NCI-H1417 (cell line): ENCODE measurements at regions not wholly inside any gene's neighbourhood (a gene's known extent, or its start where the extent isn't known, plus 50 kb on each side); places are given as distances from the start of the nearest gene placed in this dataset.
"Not testable (repeated sequence)": the region's sequence is repeated elsewhere in the genome, so short reads cannot be mapped to it uniquely, and the experiment has no call there.

Experiments used
- DNase-seq, 3 experiments: peaks; one replicate each; lab custom pipeline; 2025; lab: John Stamatoyannopoulos, UW

- no peak for DNase-seq
Measured at GRCh38 chr11:39809833-39810232, 1649.6 kb downstream of the LRRC4C start.

DNA sequence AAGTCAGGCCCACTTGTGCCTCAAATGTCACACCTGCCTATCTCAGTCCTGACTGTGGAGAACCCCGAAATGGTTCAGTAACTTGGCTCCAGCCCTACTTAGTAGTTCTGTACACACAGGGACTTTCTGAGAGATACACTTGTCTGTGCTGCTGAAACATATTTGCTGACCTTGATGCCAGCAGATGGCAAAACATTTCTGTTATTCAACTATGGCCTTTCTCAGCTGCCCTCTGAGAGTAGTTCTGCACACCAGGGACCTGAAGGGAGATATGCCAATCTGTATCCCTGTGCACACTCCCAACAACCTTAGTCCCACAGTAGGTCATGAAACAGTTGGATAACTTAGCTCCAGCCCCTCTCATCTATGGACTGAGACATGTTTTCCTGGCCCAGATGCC is 1651.5 kb downstream of the LRRC4C start:
- no peak for DNase-seq

DNA sequence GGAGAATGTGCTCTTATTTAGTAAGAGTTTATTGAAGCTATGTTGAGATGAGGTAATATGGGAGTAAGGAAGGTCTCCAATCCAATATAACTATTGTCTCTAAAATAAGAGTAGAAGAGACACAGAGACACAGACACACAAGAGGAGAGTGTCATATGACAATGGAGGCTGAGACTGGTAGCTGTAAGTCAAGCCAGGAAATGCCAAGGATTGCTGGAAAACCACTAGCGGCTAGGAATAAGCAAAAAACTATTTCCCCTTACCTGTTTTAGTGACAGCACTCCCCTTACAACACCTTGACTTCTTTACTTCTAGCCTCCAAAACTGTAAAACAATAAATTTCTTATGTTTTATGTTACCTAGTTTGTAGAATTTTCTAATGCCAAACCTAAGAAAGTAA is 1652.8 kb downstream of the LRRC4C start:
- DNase-seq = no peak

DNA sequence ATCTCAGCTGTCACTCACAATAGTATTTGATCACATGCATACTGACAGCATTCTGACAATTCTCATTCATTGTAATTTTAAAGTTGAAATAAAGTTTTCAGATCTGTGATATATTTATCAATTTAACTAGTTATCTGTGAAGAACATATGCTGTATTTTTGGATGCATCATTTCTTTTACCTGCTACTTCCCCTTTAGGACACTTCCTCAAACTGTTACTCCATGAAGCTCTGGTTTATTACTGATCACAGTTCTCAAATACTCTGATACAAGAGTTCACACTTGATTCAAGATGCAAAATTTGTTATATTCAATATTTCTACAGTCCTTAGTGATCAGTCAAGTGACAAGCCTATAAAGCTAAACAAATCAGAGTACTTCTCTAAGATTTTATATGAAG is 1655.2 kb downstream of the LRRC4C start:
- no peak for DNase-seq

GRCh38 chr11:39786682-39787081 is 1672.8 kb downstream of the LRRC4C start:
- DNase-seq = no peak

DNA sequence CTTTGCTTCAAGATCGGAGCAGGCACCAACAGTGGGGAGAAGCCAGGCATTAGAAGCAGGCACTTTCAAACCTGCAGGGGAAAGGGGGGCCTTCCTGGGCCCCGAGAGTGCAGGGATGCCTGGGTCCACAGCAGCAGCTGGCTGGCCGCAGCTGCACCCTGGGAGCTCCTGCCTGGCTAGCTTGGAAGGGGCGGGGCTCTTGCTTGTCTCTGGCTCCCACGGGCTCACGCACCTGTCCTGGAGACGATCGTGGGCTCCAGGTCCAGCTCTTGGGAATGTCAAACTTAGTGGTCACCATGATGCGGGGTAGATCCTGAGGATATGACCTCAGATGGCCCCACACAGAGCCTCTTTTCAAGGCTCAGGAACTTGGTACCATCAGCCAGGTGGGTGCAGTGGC is 1673.2 kb downstream of the LRRC4C start:
- no peak for DNase-seq

DNA sequence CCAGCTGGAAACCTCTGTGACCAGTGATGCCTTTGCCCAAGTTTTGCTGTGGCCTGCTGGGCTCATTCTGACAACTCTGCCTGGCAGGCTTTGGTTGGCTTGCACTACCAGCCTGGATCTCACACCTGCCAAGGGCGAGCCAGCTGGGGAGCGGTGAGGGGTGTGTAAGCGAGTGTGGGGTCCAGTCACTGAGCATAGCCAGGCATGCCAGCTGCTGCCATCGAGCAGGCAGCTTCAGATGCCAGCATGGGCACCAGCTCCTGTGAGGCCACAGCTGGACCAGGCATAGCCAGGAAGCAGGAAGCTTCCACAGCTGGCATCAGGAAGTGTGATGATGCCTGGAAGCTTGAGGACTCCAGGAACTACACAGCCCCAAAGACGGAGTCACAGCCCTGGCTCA is 1674.6 kb downstream of the LRRC4C start:
- DNase-seq = no peak

DNA sequence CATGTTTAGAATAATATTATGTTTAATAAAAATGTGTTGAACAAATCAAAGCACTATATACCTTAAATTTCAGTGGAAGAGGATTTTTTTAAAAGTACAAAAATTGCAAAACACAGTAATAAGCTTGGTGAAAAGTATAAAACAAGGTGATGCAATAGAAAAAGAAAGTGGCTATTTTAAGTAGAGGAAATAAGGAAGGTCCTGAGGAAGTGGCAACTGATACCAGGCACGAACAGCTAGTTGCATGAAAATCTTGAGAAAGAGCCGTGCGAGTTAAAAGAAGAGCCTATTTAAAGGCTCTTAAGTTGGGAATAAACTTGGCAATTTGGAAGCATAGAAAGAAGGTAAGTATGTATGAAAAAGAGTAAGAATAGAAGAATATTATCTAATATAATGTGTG is 1679.3 kb downstream of the LRRC4C start:
- no peak for DNase-seq

- no peak for DNase-seq
Measured at GRCh38 chr11:39777035-39777434, 1682.4 kb downstream of the LRRC4C start.

- no peak for DNase-seq
Measured at GRCh38 chr11:39772525-39773137, 1686.8 kb downstream of the LRRC4C start.

- DNase-seq = no peak
Measured at GRCh38 chr11:39768214-39768613, 1691.2 kb downstream of the LRRC4C start.

DNA sequence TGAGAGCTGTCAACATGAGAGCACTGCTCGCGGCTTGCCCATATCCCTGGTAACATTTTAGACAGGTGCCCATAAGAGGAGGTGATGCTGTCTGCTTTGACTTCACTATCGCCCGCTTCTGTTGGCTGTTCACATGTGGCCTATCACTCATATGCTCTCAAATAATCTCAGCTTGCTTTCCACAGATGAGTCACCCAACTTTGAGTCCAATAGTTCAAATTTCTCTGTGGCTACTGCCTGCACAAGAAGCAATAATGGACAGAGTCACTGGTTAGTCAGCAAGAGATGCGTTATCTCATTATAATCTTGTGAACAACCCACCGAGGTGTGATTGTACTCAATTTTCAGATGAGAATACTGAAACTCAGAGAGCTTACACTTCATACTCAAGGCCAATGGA is 1714.1 kb downstream of the LRRC4C start:
- no peak for DNase-seq

- no peak for DNase-seq
Measured at GRCh38 chr11:39741066-39741465, 1718.4 kb downstream of the LRRC4C start.

DNA sequence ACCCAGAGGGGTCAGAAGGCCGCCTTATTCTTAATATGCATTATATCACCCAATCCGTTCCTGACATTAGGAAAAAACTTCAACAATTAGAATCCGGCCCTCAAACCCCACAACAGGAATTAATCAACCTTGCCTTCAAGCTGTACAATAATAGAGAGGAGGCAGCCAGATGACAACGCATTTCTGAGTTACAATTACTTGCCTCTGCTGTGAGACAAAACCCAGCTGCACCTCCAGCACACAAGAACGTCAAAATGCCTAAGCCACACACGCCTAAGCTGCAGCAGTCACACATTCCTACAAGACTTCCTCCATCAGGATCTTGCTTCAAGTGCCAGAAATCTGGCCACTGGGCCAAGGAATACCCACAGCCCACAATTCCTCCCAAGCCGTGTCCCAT is 1723.1 kb downstream of the LRRC4C start:
- not testable (repeated sequence) for DNase-seq

GRCh38 chr11:39732001-39732400 is 1727.5 kb downstream of the LRRC4C start:
- no peak for DNase-seq

GRCh38 chr11:39725081-39725480 is 1734.4 kb downstream of the LRRC4C start:
- no peak for DNase-seq

- no peak for DNase-seq
Measured at GRCh38 chr11:39724404-39724803, 1735.0 kb downstream of the LRRC4C start.

- DNase-seq = no peak
Measured at GRCh38 chr11:39712581-39712980, 1746.9 kb downstream of the LRRC4C start.

GRCh38 chr11:39690856-39691255 is 1768.6 kb downstream of the LRRC4C start:
- peak in 1 of 3 experiments; percentile 31 for DNase-seq

GRCh38 chr11:39683951-39684554 is 1775.4 kb downstream of the LRRC4C start:
- no peak for DNase-seq

DNA sequence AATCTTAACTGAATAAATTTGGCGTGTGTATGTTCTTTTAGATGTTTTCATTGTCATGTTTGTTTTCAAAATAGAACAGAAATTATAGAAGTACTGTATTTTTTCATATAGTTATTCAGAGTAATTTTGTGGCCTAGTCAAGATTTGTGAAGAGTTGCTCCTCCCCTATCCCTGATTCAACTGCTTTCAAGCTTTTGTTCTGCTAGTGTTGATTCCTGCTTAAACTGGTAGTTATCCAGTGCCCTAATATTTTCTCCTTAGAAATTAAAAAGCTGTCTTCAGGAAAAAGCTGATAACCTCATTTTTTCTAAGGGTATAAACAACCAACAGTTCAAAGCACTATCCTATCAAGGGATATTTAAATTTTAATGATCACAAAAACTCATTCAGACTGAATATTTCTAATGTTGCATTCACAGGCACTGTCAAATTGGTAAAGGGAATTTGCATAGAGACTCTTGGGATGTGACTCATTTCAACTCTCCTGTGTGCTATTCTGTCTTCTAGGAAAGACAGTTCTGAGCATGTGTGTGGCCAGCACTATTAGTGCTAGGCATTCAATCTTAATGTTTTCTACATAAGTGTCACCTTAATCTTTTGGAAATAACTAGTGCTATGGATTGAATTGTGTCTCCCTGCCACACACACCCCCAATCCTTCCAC is 1776.0 kb downstream of the LRRC4C start:
- DNase-seq = no peak

DNA sequence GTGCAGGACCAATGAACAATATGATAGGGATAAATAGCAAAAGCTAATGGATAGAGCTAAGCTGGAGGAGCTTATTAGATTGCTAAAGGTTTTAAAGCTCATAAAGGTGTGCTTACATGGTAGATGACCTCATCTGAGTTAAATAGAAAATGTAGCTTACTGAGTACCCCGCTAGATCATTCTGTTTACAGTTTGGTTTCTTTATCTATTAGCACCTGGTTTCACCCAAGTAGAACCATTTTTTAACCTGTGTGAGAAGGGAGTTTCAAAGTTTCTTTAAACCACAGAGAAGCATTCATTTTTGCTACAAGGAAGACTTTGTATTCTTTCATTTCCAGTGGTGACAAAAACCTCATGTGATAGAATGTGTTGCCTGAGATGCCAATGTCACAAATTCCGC is 1778.0 kb downstream of the LRRC4C start:
- no peak for DNase-seq

- DNase-seq = no peak
Measured at GRCh38 chr11:39678996-39679395, 1780.5 kb downstream of the LRRC4C start.

- no peak for DNase-seq
Measured at GRCh38 chr11:39675171-39675570, 1784.3 kb downstream of the LRRC4C start.
